ENCODE measurements at regions not wholly inside any gene's neighbourhood (a gene's known extent, or its start where the extent isn't known, plus 50 kb on each side); places are given as distances from the start of the nearest gene placed in this dataset.

DNA sequence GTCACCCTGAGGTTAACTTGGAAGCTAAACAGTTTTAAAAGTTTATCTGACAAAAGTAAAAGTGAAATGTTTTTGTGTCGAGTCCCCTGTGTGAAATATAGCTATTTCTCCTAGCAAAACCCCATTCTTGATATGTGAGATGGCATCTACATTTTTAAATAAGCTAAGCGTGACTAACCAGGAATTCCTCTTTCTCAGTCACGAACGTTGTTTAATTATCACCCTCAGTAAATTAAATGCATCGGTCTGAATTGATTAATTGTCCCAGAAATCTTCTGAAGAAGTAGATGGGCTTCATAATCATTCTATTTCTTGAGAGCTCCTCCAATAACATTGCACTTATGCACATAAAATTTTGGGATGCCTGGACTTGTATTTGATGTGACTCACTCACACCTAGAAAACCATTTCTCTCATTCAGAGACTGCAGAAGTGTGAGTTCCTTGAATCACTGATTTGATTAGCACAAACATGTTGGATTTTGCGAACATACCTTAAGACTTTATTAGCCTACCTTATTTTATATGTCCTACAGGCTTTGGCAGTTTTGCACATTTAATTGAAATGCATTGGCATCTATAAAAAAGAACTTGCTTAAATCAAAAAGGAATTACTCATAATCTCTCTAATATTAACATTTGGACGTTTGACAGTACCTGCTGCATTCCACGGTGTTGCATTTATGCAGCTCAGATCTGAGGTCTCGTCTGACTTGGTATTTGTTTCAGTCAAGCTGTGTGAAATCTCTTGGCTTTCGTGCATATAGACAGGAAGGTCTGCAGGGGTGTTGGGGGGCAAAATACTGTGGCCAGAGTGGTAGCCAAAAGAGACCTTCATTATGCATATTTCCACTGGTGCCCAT, 475.2 kb downstream of the EPHA4 start:
- DNase-seq, result no peak

DNA sequence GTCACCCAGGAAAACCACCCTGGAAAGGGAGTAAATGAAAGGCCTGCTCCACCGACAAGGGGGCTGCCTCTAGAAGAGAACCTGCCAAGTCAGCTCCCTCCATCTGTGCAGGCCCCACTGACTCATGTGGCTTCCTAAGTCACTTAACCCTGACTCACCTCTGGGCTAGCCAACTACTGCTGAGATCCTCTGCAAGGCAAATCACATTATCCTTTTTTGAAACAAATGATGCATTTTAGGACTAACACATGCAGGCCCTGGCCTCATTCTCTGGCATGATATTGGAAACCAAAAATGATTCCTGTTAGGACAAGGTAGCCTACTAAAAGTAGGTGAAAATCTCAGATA, 474.6 kb downstream of the EPHA4 start:
- no peak for DNase-seq

DNA sequence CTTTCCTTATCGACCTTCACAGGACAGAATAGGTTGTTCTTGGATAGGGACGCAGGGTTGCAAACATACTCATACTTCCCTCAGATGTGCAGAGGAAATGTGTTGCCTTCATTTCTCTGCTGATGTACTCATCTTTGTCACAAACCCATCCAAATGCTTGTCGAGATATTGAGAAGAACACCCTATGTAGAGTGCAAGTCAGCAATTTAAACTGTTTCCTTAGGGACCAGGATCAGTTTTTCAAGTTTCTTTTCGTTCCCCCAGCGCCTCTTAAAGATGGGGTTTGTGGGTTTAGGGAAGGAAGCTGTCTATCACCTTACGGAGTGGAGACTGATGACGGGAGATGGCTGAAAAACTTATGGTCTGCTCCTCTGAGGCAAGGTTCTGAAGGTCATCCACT, 474.2 kb downstream of the EPHA4 start:
- DNase-seq, result no peak

DNA sequence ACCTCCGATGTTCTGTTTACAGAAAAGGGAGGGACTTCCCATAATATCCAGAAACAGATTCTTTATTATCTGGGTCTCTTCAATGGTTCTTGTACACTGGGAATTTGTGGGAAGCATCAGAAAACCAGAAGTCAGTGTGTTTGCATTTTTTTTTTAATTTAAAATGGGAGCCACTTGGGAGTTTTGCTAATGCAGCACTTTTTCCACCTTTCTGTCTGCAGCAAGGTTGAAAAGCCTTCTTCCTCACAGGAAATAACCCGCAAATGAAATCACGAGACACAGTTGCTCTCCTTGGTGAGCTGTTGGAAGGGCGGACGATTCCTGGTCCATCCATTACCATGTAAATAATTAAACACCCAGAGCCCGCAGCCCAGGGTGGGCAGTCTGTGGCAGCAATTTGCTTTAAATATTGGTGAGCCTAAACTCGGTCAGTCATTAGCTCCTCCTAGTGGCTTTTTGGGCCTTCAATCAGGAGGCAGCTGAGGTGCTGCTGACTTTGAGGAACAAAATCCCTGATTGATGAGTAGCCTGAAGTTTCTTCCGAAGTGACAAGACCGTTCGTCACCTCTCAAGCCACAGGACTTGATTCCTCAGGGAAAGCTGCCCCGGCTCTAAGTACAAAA, 471.5 kb downstream of the EPHA4 start:
- no peak for DNase-seq

- no peak for DNase-seq
Observed at GRCh38 chr2:221102896-221103688, 469.0 kb downstream of the EPHA4 start.

GRCh38 chr2:221103930-221104329, 468.2 kb downstream of the EPHA4 start:
- no peak for DNase-seq

DNA sequence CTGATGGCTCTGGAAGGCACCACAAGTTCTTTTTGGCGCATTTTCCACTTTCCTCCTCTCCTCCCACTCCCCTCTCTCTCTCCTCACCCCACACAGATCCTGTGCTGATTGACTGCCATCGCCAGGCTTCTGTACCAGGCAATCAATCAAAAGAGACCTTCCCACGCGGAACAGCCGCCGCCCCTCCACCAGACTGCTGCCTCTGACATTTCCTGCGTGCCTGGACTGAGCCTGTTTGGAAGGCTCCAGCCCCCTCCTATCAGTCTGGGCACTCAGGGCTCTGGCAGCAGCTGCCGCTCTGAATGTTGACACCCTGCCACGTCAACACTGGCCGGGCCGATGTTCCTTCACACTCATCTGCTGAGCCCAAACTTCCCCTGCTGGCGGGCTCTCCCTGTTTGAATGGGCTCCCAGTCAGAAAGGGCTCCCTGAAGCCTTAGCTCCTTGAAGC, 467.7 kb downstream of the EPHA4 start:
- DNase-seq, result no peak

DNA sequence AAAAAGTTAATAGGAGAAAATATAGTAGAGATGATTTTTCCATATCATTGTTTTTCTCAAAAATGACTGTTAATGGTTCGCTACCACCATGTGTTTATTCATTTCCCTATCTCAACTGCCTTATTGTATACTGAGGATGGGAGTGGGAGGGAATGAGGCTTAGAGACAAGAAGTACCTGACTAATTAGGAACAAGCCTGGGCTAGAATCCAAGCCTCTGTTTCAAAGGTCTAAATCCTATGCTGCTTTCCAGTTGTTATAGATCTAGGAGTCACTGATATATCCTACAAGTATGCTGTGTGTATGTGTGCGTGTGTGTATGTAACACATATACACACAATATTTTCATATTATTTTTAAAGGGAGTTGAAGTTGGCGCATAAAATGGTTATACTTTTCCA, 465.9 kb downstream of the EPHA4 start:
- no peak for DNase-seq

DNA sequence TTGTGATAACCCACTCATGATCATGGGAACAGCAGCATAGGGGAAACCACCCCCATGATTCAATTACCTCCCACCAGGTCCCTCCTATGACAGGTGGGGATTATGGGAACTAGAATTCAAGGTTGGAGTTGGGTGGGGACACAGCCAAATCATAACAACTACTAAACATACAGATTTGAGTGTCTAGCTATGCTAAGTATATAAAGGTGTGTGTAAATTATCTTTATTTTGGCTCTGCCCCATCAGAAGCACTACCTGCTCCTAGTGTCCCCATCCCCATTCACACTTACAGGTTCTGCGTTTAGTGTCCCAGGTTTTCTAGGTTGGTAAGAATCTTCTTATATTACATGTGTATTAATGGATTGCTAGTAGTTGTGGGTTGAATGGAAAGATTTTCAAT, 464.7 kb downstream of the EPHA4 start:
- DNase-seq, result no peak

DNA sequence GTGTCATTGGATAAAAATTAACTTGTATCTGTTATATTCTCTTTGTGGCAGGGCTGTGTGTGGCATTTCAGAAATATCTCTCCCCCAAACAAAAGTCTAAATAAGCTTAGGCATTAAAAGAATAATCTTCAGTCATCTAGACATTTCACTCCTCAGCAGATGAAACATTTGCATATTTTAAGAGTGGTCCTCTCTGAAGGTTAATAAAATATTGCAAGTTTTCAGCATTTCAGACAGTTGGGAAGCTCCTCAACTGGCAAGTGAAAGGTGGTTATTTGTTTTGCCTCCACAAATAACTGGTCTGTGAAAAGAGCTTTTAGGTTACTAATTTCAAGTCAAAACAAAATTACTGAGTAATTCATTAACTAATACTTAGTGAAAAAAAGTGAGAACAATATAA, 462.6 kb downstream of the EPHA4 start:
- DNase-seq, result no peak

- DNase-seq, result no peak
Observed at GRCh38 chr2:221111739-221112138, 460.4 kb downstream of the EPHA4 start.

DNA sequence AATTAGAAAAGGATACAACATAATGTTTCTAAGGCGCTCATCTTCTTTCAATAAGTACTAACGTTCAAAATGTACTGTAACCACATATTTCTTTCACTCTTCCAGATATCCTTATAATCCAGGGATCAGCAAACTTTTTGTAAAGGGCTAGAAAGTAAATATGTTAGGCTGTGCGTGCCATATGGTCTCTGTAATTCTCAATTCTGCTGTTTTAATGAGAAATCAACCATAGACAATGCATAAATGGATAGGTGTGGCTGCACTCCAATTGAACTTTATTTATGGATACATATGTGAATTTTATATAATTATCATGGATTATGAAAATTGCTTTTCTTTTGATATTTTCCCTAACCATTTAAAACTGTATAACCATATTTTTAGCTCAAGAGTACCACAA, 459.4 kb downstream of the EPHA4 start:
- DNase-seq, result no peak

- no peak for DNase-seq
Observed at GRCh38 chr2:221115944-221116343, 456.2 kb downstream of the EPHA4 start.

DNA sequence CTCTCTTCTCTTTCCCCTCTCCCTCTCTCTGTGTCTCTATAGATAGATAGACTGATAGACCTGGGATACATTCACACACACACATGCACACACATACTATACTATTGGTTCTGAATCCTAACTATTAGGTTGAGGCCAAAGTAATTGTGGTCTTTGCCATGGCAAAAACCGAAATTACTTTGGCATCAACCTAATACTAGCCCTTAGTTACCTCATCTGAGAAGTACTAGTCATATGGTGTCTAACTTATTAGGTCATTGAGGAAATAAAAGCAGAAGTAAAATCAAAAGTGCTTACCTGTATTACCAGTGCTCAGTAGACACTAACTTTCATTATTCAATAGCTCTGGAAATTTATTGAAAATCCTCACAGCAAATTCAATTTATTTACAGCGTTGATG, 451.5 kb downstream of the EPHA4 start:
- DNase-seq, result no peak

DNA sequence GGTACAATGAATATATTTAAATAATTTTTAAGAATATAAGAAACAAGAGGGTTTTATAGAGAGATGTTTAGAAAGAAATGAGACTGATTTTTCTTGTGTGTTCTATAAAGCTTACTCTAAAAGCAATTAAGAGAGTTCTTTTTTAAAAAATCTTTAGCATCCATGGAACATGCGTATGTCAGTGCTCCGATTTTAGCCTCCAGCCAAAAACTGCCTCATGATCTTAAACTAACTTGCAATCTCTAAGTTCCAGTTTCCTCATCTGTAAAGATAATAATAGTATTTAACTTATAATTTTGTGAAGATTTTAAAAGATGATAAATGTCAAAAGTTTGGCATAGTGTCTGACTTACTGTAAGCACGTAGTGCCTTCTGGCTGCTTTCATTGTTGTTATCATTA, 448.7 kb downstream of the EPHA4 start:
- DNase-seq, result no peak

GRCh38 chr2:221124532-221125240, 447.4 kb downstream of the EPHA4 start:
- DNase-seq, result no peak

- no peak for DNase-seq
Observed at GRCh38 chr2:221125691-221126090, 446.4 kb downstream of the EPHA4 start.

- DNase-seq, result no peak
Observed at GRCh38 chr2:221129657-221130056, 442.4 kb downstream of the EPHA4 start.

DNA sequence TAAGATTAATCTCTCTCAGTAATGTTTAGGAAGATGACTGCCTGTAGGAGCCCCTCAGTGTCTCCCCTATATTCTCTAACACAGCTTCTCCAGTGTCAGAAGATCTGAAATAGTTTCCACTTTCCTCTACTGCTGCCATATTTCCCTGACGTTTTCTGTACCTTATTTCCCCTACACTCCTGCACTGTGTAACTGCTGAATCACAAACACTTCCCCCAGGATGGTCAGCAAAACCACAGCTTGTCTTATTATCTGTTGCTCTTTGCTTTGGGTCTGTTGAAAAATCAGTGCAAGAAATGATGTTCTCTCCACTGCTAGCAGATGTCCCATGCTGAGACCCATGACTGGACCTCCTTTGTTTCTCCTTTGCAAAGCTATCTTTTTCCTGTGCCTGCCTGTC, 441.7 kb downstream of the EPHA4 start:
- no peak for DNase-seq

DNA sequence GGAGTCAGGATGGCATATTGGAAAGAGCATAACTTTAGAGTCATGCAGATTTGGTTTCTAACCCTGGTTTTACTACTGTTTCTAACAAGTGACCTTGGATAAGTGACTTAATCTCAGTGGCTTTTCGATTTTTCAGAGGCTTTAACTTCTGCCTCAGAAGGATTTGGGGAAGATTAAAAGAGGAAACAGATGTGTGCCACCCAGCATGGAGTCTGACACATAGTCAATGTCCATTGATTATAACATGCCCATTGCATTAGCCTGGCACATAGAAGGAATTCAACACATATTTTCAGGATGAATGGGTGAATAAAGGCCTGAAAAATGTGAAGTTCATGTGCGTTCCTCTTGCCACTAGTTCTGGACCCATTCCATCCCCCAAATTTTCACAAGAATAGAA, 438.2 kb downstream of the EPHA4 start:
- DNase-seq, result no peak

- DNase-seq, result no peak
Observed at GRCh38 chr2:221134718-221135117, 437.4 kb downstream of the EPHA4 start.

DNA sequence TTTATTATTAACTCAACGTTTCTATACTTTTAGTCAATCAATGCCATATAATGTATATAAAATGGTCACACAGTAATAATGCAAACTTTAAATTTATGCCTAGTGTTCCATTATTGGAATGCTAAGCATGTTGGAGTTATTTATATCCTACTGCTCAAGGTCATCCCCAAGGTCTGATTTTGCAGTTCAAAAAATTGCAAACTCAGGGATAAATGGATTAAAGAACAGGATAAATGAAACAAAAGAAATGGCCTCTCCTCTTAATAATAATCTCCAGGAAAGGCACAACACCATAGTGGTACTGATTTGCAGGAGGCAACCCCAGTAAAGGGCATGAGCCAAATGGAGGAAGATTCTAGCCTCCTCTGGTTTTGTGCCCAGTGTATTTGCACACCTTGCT, 436.4 kb downstream of the EPHA4 start:
- DNase-seq, result no peak

DNA sequence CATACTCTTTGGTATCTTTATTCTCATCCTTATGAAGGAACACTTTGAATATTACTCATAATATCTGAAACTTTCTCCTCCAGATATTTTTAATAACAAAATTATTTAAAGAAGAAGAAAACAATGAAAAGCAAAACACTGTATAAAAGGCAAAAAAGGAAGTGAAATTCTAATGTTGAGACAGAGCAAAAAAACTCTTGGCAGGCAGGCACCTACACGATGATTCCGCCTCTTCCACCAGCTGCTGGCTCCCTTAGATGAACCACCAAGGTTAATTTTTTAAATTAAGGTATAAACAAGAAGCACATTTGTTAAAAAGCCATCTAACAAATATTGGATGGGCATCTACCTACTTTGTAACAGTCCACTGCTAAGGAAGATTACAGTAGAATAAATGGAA, 434.7 kb downstream of the EPHA4 start:
- DNase-seq, result no peak

Measured in GOT3 (cell line).